ENCODE measurements at regions not wholly inside any gene's neighbourhood (a gene's known extent, or its start where the extent isn't known, plus 50 kb on each side); places are given as distances from the start of the nearest gene placed in this dataset.
"Not testable (repeated sequence)": the region's sequence is repeated elsewhere in the genome, so short reads cannot be mapped to it uniquely, and the experiment has no call there.

DNA sequence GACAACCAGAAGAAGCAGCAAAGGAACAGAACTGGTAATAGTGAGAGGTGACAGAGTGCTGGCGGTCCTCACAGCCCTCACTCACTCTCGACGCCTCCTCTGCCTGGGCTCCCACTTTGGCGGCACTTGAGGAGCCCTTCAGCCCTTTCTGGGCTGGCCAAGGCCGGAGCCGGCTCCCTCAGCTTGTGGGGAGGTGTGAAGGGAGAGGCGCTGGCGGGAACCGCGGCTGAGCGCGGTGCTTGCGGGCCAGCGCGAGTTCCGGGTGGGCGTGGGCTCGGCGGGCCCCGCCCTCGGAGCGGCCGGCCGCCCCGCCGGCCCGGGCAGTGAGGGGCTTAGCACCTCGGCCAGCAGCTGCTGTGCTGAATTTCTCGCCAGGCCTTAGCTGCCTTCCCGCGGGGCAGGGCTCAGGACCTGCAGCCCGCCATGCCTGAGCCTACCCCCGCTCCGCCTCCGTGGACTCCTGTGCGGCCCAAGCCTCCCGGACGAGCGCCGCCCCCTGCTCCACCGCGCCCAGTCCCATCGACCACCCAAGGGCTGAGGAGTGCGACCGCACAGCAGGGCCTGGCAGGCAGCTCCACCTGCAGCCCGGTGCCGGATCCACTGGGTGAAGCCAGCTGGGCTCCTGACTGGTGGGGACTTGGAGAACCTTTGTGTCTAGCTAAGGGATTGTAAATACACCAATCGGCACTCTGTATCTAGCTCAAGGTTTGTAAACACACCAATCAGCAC is 366.0 kb downstream of the DNAH5 start:
- H3K4me1 ChIP-seq (ENCODE audit: control insufficient read depth in 2 of 2, insufficient read depth in 2 of 2, low read length in 2 of 2); H3K27me3 ChIP-seq (ENCODE audit: control insufficient read depth in 2 of 2, insufficient read depth in 1 of 2, low read length in 1 of 2); H3K36me3 ChIP-seq (ENCODE audit: control insufficient read depth in 2 of 2, insufficient read depth in 2 of 2, low read length in 1 of 2); H3K4me3 ChIP-seq (ENCODE audit: low read length in 2 of 2); DNase-seq (ENCODE audit: low read depth in 6 of 9, low spot score in 9 of 9); H3K27ac ChIP-seq (ENCODE audit: low read depth in 1 of 2, low read length in 1 of 2): not testable (repeated sequence)
- peaks cover 0 to 11% of the 10 kb centered on the region in 2 donors for H3K9me3 ChIP-seq (ENCODE audit: control insufficient read depth in 2 of 2, insufficient read depth in 1 of 2, low read length in 1 of 2)
- WGBS = 91% methylated on average over 48 of the region's 48 CpGs

DNA sequence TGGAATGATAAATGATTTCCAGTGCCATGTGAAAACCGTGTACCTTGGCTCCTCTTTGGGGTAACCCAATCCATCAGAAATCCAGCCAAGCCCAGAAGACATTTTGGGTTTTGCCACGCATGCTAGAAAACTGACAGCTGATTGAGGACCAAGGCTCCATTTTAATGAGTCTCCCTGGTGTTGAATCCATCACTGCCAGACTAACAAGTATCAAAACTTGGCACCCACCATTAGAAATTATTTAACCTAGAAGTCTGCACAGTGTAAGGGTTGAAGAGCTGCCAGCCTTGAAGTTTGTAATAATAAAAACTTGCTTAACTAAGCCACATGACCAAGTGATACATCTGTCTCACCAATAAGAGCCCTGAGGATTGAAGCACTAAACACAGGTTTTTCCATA is 369.9 kb downstream of the DNAH5 start:
- WGBS = 87% methylated on average over 2 of the region's 2 CpGs
- H3K27me3 ChIP-seq (ENCODE audit: control insufficient read depth in 2 of 2, insufficient read depth in 1 of 2, low read length in 1 of 2) = no peaks in the 10 kb centered on the region
- H3K9me3 ChIP-seq (ENCODE audit: control insufficient read depth in 2 of 2, insufficient read depth in 1 of 2, low read length in 1 of 2) = peaks cover 0 to 7% of the 10 kb centered on the region in 2 donors

DNA sequence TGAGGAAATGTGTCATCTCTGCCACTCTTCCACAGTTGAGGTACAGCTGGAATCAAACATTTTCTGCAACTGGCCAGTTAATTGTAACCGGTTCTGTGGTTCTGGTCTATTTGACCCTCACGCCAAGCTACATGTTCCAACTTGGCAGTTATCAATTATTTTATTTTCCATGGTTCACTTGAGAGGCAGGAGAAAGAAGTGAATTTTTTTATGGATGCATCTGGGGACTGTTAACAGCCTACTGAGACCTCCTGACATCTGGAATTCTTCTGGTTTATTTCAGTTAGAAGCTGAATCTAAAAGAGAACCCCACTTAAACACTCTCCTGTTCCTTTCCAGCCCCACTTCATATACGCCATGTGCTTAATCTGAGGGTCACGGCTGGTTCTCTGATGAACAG is 372.3 kb downstream of the DNAH5 start:
- H3K4me3 ChIP-seq (ENCODE audit: low read length in 2 of 2) = no peak overlapping the region
- H3K9me3 ChIP-seq (ENCODE audit: control insufficient read depth in 2 of 2, insufficient read depth in 1 of 2, low read length in 1 of 2) = no peaks in the 10 kb centered on the region
- H3K27ac ChIP-seq (ENCODE audit: low read depth in 1 of 2, low read length in 1 of 2) = no peak overlapping the region
- no peaks in the 10 kb centered on the region for H3K27me3 ChIP-seq (ENCODE audit: control insufficient read depth in 2 of 2, insufficient read depth in 1 of 2, low read length in 1 of 2)
- H3K36me3 ChIP-seq (ENCODE audit: control insufficient read depth in 2 of 2, insufficient read depth in 2 of 2, low read length in 1 of 2) = no peaks in the 10 kb centered on the region
- WGBS = 90% methylated on average over 4 of the region's 4 CpGs
- no peaks in the 10 kb centered on the region for H3K4me1 ChIP-seq (ENCODE audit: control insufficient read depth in 2 of 2, insufficient read depth in 2 of 2, low read length in 2 of 2)
- no peak for DNase-seq (ENCODE audit: low read depth in 6 of 9, low spot score in 9 of 9)

More for the DNA sequence above, 369.9 kb downstream of the DNAH5 start:
- no peaks in the 10 kb centered on the region for H3K36me3 ChIP-seq (ENCODE audit: control insufficient read depth in 2 of 2, insufficient read depth in 2 of 2, low read length in 1 of 2)
- no peaks in the 10 kb centered on the region for H3K4me1 ChIP-seq (ENCODE audit: control insufficient read depth in 2 of 2, insufficient read depth in 2 of 2, low read length in 2 of 2)
- H3K4me3 ChIP-seq (ENCODE audit: low read length in 2 of 2) = no peak overlapping the region
- H3K27ac ChIP-seq (ENCODE audit: low read depth in 1 of 2, low read length in 1 of 2) = no peak overlapping the region
- DNase-seq (ENCODE audit: low read depth in 6 of 9, low spot score in 9 of 9) = no peak

DNA sequence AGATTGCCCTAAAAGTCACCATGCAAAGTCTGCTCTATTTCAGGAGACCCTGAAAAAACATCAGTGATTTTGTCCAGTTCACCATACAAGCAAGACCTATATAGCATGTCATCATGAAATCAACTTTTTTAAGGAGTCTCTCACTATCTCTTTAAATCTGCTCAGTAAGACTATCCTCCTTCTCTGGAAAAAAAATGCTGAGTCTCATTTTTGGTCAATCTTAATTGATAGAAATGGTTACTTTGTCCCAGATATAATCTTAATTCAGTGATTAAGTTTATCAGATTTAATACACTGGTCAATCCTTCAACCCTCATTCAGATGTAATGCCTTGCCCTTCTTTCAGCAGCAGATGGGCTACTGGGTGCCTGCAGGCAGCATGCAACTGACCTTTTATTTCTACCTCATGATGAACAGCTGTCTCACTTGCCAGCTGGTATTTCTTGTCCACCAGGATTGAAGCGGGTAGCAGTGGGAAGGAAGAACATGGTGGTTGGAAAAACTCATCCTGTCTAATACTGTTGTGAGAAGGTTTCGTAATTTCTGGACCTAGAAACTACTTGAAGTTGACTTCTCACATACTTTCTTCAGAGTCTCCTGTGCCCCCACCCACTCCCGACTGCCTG is 375.3 kb downstream of the DNAH5 start:
- no peaks in the 10 kb centered on the region for H3K36me3 ChIP-seq (ENCODE audit: control insufficient read depth in 2 of 2, insufficient read depth in 2 of 2, low read length in 1 of 2)
- H3K4me3 ChIP-seq (ENCODE audit: low read length in 2 of 2) = no peak overlapping the region
- DNase-seq (ENCODE audit: low read depth in 6 of 9, low spot score in 9 of 9) = no peak
- no peaks in the 10 kb centered on the region for H3K27me3 ChIP-seq (ENCODE audit: control insufficient read depth in 2 of 2, insufficient read depth in 1 of 2, low read length in 1 of 2)
- no peak overlapping the region for H3K27ac ChIP-seq (ENCODE audit: low read depth in 1 of 2, low read length in 1 of 2)
- 93% methylated on average over 3 of the region's 3 CpGs for WGBS
- no peaks in the 10 kb centered on the region for H3K4me1 ChIP-seq (ENCODE audit: control insufficient read depth in 2 of 2, insufficient read depth in 2 of 2, low read length in 2 of 2)
- H3K9me3 ChIP-seq (ENCODE audit: control insufficient read depth in 2 of 2, insufficient read depth in 1 of 2, low read length in 1 of 2) = no peaks in the 10 kb centered on the region

DNA sequence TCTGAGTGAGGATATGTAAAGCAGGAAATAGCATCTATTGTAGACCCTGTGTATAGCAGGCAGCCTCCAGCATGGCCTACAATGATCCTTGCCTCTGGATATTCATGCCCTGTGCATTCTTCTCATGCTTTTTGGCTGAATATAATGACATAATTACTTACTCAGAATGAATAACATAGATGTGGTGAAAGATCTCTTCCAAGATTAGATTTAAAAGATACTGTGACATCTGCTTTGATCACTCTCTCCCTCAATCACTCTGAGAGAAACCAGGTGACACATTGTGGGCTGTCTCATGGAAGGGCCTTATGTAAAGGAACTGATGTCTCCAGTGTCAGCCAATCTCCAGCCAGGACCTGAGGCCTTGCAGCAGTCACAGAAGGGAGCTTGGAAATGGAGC is 376.7 kb downstream of the DNAH5 start:
- Histone ChIP-seq H3K9me3 (ENCODE audit: control insufficient read depth in 2 of 2, insufficient read depth in 1 of 2, low read length in 1 of 2) (no peaks in the 10 kb centered on the region), H3K36me3 (ENCODE audit: control insufficient read depth in 2 of 2, insufficient read depth in 2 of 2, low read length in 1 of 2) (no peaks in the 10 kb centered on the region), H3K4me3 (ENCODE audit: low read length in 2 of 2) (no peak overlapping the region), H3K27me3 (ENCODE audit: control insufficient read depth in 2 of 2, insufficient read depth in 1 of 2, low read length in 1 of 2) (no peaks in the 10 kb centered on the region), H3K4me1 (ENCODE audit: control insufficient read depth in 2 of 2, insufficient read depth in 2 of 2, low read length in 2 of 2) (no peaks in the 10 kb centered on the region), H3K27ac (ENCODE audit: low read depth in 1 of 2, low read length in 1 of 2) (no peak overlapping the region)
- DNase-seq (ENCODE audit: low read depth in 6 of 9, low spot score in 9 of 9) = no peak

DNA sequence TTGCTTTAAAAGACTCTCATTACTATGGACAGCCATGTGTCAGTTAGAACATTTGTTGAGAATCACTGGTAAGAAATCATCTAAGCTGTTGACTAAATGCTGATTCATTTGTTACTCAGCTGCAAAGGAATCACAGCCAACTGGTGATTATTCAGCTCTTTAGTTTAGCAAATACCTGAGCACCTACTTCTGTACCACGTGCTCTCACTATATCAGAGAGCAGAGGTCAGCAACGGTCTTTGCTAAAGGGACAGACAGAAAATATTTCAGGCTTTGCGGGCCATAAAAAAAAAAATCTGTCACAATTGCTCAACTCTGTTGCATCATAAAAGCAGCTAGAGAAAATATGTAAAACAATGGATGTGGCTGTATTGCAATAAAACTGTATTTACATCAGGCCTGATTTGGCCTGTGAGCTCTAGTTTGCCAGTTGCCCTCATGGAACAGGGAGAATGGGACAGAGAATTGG is 377.6 kb downstream of the DNAH5 start:
- Histone ChIP-seq H3K4me1 (ENCODE audit: control insufficient read depth in 2 of 2, insufficient read depth in 2 of 2, low read length in 2 of 2) (no peaks in the 10 kb centered on the region), H3K27ac (ENCODE audit: low read depth in 1 of 2, low read length in 1 of 2) (no peak overlapping the region), H3K9me3 (ENCODE audit: control insufficient read depth in 2 of 2, insufficient read depth in 1 of 2, low read length in 1 of 2) (no peaks in the 10 kb centered on the region), H3K27me3 (ENCODE audit: control insufficient read depth in 2 of 2, insufficient read depth in 1 of 2, low read length in 1 of 2) (no peaks in the 10 kb centered on the region), H3K36me3 (ENCODE audit: control insufficient read depth in 2 of 2, insufficient read depth in 2 of 2, low read length in 1 of 2) (no peaks in the 10 kb centered on the region), H3K4me3 (ENCODE audit: low read length in 2 of 2) (no peak overlapping the region)
- no peak for DNase-seq (ENCODE audit: low read depth in 6 of 9, low spot score in 9 of 9)
- WGBS = 83% methylated on average over 3 of the region's 3 CpGs

DNA sequence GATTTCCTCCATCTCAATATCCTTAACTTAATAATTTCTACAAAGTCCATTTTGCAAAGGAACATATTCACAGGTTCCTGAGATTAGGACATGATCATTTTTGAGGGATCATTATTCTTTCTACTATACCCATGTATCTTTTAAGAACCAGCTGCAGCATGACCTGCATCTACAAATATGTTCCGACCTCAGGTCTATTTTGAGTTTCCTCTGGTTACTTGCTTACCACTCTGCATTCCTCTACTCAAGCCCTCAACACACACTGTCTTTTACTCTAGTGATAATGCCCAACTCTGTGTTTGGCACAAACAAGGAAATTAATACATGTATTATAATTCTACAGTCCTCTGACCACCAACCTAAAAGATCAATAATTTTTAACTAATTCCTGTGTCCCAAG is 386.1 kb downstream of the DNAH5 start:
- 90% methylated on average over 1 of the region's 1 CpG for WGBS

DNA sequence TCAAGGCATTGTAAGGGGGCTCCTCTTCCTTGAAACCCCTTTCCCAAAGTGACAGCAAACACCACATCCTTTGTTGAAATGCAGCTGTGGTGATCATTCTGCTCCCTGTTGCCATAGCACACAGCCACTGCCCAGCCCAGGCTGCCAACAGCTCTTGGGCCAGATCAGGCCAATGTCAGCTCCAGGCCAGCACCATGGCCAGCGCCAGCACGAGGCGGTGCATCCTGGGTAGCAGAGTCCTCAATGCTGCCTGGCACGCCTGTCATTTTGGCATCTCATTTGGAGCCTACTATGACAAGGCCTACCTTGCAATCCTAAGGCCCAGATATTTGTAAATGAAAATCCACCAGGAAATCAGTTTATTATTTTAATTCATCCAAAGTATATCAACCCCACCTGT is 390.6 kb downstream of the DNAH5 start:
- Histone ChIP-seq H3K9me3 (ENCODE audit: control insufficient read depth in 2 of 2, insufficient read depth in 1 of 2, low read length in 1 of 2) (no peaks in the 10 kb centered on the region), H3K4me3 (ENCODE audit: low read length in 2 of 2) (no peak overlapping the region), H3K36me3 (ENCODE audit: control insufficient read depth in 2 of 2, insufficient read depth in 2 of 2, low read length in 1 of 2) (no peaks in the 10 kb centered on the region), H3K27me3 (ENCODE audit: control insufficient read depth in 2 of 2, insufficient read depth in 1 of 2, low read length in 1 of 2) (no peaks in the 10 kb centered on the region), H3K27ac (ENCODE audit: low read depth in 1 of 2, low read length in 1 of 2) (no peak overlapping the region), H3K4me1 (ENCODE audit: control insufficient read depth in 2 of 2, insufficient read depth in 2 of 2, low read length in 2 of 2) (no peaks in the 10 kb centered on the region)
- 44% methylated on average over 4 of the region's 4 CpGs for WGBS
- no peak for DNase-seq (ENCODE audit: low read depth in 6 of 9, low spot score in 9 of 9)

More for the DNA sequence above, 386.1 kb downstream of the DNAH5 start:
- no peak overlapping the region for H3K27ac ChIP-seq (ENCODE audit: low read depth in 1 of 2, low read length in 1 of 2)
- H3K4me3 ChIP-seq (ENCODE audit: low read length in 2 of 2) = no peak overlapping the region
- no peaks in the 10 kb centered on the region for H3K36me3 ChIP-seq (ENCODE audit: control insufficient read depth in 2 of 2, insufficient read depth in 2 of 2, low read length in 1 of 2)
- no peak for DNase-seq (ENCODE audit: low read depth in 6 of 9, low spot score in 9 of 9)
- no peaks in the 10 kb centered on the region for H3K27me3 ChIP-seq (ENCODE audit: control insufficient read depth in 2 of 2, insufficient read depth in 1 of 2, low read length in 1 of 2)
- H3K4me1 ChIP-seq (ENCODE audit: control insufficient read depth in 2 of 2, insufficient read depth in 2 of 2, low read length in 2 of 2) = no peaks in the 10 kb centered on the region
- H3K9me3 ChIP-seq (ENCODE audit: control insufficient read depth in 2 of 2, insufficient read depth in 1 of 2, low read length in 1 of 2) = no peaks in the 10 kb centered on the region

DNA sequence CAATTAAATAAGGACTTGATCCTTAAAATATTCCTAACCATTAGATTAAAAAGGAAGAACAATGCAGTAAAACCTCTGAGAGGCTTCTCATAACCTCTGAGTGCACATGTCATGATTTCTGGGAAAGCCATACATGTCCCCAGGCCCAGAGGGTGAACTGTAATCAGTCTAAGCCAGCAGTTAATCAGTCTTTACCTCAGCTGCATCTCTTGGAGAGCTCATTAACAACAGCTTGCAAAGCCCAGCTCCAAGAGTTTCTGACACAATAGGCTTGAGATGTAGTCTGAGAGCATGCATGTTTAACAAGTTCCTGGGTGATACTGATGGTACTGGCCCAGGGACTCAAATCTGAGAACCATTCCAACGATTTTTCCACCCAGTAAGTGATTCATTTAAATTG is 392.1 kb downstream of the DNAH5 start:
- Histone ChIP-seq H3K4me1 (ENCODE audit: control insufficient read depth in 2 of 2, insufficient read depth in 2 of 2, low read length in 2 of 2) (no peaks in the 10 kb centered on the region), H3K27ac (ENCODE audit: low read depth in 1 of 2, low read length in 1 of 2) (no peak overlapping the region), H3K9me3 (ENCODE audit: control insufficient read depth in 2 of 2, insufficient read depth in 1 of 2, low read length in 1 of 2) (no peaks in the 10 kb centered on the region), H3K27me3 (ENCODE audit: control insufficient read depth in 2 of 2, insufficient read depth in 1 of 2, low read length in 1 of 2) (no peaks in the 10 kb centered on the region), H3K36me3 (ENCODE audit: control insufficient read depth in 2 of 2, insufficient read depth in 2 of 2, low read length in 1 of 2) (no peaks in the 10 kb centered on the region), H3K4me3 (ENCODE audit: low read length in 2 of 2) (no peak overlapping the region)
- WGBS = 45% methylated on average over 1 of the region's 1 CpG
- no peak for DNase-seq (ENCODE audit: low read depth in 6 of 9, low spot score in 9 of 9)

Data from thymus (tissue), 11 donors.